SK-N-SH treated with all-trans-retinoic acid at 6 μM for 48 hours (cell line): ENCODE measurements at regions not wholly inside any gene's neighbourhood (a gene's known extent, or its start where the extent isn't known, plus 50 kb on each side); places are given as distances from the start of the nearest gene placed in this dataset.

Experiments used
- ARNTL ChIP-seq: fragments of 450-650 bp; formaldehyde crosslinking; IDR thresholded peaks from 2 replicates; pipeline ENCODE4 v1.5.0; 2020; ENCODE audit warnings: low read depth, mild to moderate bottlenecking, moderate library complexity, borderline replicate concordance
- CSDC2 ChIP-seq: fragments of 250-450 bp; sonication (Bioruptor Pico); IDR thresholded peaks from 2 replicates; pipeline ENCODE4 v1.5.0; 2020; ENCODE audit warnings: mild to moderate bottlenecking, moderate library complexity
- SNAI2 ChIP-seq: fragments of 250-450 bp; sonication (Bioruptor Pico); IDR thresholded peaks from 2 replicates; pipeline ENCODE4 v1.5.0; 2020; ENCODE audit warnings: mild to moderate bottlenecking, moderate library complexity

DNA sequence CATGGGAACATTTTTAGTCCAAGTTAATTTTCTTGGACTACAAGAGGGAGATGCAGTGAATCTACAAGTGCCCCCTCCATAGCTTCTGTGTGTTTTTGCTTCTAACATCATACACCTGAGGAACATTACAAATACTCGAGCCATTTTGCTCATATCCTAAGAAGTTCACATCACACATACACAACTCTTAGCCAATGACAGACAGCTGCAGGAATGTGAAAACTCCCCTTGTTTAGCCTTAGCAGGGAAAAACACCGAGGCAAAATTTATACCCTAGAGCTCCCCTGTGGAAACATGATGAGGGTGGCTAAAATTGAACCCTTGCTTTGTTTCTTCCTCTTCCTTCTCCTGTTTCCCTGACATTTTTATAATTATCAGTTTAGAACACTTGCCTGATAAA lies 928.3 kb upstream of the NRXN1 start:
- TF ChIP-seq CSDC2 (CRISPR knock-in tag) (no peak), ARNTL (no peak), SNAI2 (no peak)
